Upper lobe of right lung (tissue), 1 donor: ENCODE measurements at regions not wholly inside any gene's neighbourhood (a gene's known extent, or its start where the extent isn't known, plus 50 kb on each side); places are given as distances from the start of the nearest gene placed in this dataset.
"Not testable (repeated sequence)": the region's sequence is repeated elsewhere in the genome, so short reads cannot be mapped to it uniquely, and the experiment has no call there.

ENCODE experiments used
- ATAC-seq: fragments of 200-7000 bp; cut with Tn5 transposase; one replicate; pipeline ENCODE4 v1.9.1; 2020; ENCODE audit warnings: mild to moderate bottlenecking, moderate library complexity
- DNase-seq: peaks from one replicate; pipeline ENCODE4 v3.0.0-alpha.2; 2020
- H3K27ac ChIP-seq: fragments of 200-600 bp; one replicate; pipeline ENCODE4 v1.8.0; 2022
- H3K27me3 ChIP-seq: fragments of 200-600 bp; one replicate; pipeline ENCODE4 v1.8.0; 2022; ENCODE audit warnings: mild to moderate bottlenecking
- H3K36me3 ChIP-seq: fragments of 200-600 bp; one replicate; pipeline ENCODE4 v1.8.0; 2022
- H3K4me1 ChIP-seq: fragments of 200-600 bp; one replicate; pipeline ENCODE4 v1.8.0; 2022
- H3K4me3 ChIP-seq: fragments of 200-600 bp; one replicate; pipeline ENCODE4 v1.8.0; 2022; ENCODE audit warnings: mild to moderate bottlenecking
- H3K9me3 ChIP-seq: fragments of 200-600 bp; one replicate; pipeline ENCODE4 v1.8.0; 2022
- intact Hi-C: fragments of 100-400 bp; cut with DNase I; formaldehyde crosslinking; loops from one replicate; pipeline ENCODE4 v1.11.0; 2022
- TF ChIP-seq, protein P1 (sequence below): fragments of 200-600 bp; IDR thresholded peaks from one replicate; pipeline ENCODE4 v1.8.0; 2022; ENCODE audit warnings: antibody characterized with exemption
- donor health status: DM: no; HTN: yes; CAD: no; lungs with severe emphysema.

- H3K36me3 ChIP-seq: no peaks in the 10 kb centered on the region
- intact Hi-C loops: no loop called here
- ATAC-seq (no peak), DNase-seq (no peak)
- H3K9me3 ChIP-seq: peaks cover 3% of the 10 kb centered on the region
- no peak overlapping the region for H3K4me3 ChIP-seq
- no peaks in the 10 kb centered on the region for H3K4me1 ChIP-seq
- H3K27ac ChIP-seq: no peak overlapping the region
- no peaks in the 10 kb centered on the region for H3K27me3 ChIP-seq
- TF ChIP-seq, protein P1, sequence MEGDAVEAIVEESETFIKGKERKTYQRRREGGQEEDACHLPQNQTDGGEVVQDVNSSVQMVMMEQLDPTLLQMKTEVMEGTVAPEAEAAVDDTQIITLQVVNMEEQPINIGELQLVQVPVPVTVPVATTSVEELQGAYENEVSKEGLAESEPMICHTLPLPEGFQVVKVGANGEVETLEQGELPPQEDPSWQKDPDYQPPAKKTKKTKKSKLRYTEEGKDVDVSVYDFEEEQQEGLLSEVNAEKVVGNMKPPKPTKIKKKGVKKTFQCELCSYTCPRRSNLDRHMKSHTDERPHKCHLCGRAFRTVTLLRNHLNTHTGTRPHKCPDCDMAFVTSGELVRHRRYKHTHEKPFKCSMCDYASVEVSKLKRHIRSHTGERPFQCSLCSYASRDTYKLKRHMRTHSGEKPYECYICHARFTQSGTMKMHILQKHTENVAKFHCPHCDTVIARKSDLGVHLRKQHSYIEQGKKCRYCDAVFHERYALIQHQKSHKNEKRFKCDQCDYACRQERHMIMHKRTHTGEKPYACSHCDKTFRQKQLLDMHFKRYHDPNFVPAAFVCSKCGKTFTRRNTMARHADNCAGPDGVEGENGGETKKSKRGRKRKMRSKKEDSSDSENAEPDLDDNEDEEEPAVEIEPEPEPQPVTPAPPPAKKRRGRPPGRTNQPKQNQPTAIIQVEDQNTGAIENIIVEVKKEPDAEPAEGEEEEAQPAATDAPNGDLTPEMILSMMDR: no peak
Observed at GRCh38 chr2:183542606-183543005, 418.4 kb downstream of the NUP35 start.

GRCh38 chr2:183543222-183543621 is 419.0 kb downstream of the NUP35 start:
- TF ChIP-seq, protein P1: no peak
- H3K27ac ChIP-seq: no peak overlapping the region
- ATAC-seq (no peak), DNase-seq (no peak)
- H3K9me3 ChIP-seq: peaks cover 3% of the 10 kb centered on the region
- H3K36me3 ChIP-seq: no peaks in the 10 kb centered on the region
- H3K4me1 ChIP-seq: no peaks in the 10 kb centered on the region
- H3K4me3 ChIP-seq: no peak overlapping the region
- no peaks in the 10 kb centered on the region for H3K27me3 ChIP-seq
- intact Hi-C loops: no loop called here

GRCh38 chr2:183543731-183544130 is 419.5 kb downstream of the NUP35 start:
- intact Hi-C loops: no loop called here
- TF ChIP-seq, protein P1: no peak
- H3K36me3 ChIP-seq: no peaks in the 10 kb centered on the region

GRCh38 chr2:183546560-183547350 is 422.5 kb downstream of the NUP35 start:
- H3K27me3 ChIP-seq, H3K36me3 ChIP-seq, intact Hi-C loops, H3K4me1 ChIP-seq, H3K4me3 ChIP-seq, H3K9me3 ChIP-seq, H3K27ac ChIP-seq: not testable (repeated sequence)
- ATAC-seq: peak; percentile 23
- peak; percentile 73 for DNase-seq

More at GRCh38 chr2:183543731-183544130, 419.5 kb downstream of the NUP35 start:
- Histone ChIP-seq H3K27me3 (no peaks in the 10 kb centered on the region), H3K4me1 (no peaks in the 10 kb centered on the region), H3K4me3 (no peak overlapping the region), H3K9me3 (peaks cover 3% of the 10 kb centered on the region), H3K27ac (no peak overlapping the region)
- ATAC-seq: peak; percentile 53
- peak; percentile 65 for DNase-seq

GRCh38 chr2:183552716-183553115 is 428.5 kb downstream of the NUP35 start:
- TF ChIP-seq, protein P1: no peak
- no peaks in the 10 kb centered on the region for H3K9me3 ChIP-seq
- H3K27me3 ChIP-seq: no peaks in the 10 kb centered on the region
- DNase-seq: no peak
- no peak for ATAC-seq
- intact Hi-C loops: no loop called here
- no peak overlapping the region for H3K27ac ChIP-seq
- no peaks in the 10 kb centered on the region for H3K36me3 ChIP-seq
- no peaks in the 10 kb centered on the region for H3K4me1 ChIP-seq
- H3K4me3 ChIP-seq: no peak overlapping the region

DNA sequence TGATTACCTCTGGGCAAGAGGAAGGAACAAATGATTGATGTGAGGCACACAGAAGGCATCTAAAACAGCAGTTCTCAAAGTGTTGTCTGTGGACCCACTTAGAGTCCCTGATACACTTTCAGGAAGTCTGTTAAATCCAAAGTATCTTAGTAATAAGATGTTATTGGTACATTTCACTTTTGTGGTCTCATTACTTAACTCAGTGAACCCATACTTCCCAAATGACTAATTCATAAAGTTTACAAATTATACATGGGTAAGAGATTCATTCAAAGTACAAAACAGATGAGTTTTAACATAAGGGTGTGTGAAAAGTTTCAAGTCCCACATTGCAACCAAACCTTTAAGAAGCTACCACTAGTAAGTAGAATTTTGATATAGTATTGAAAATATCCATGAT is 440.5 kb downstream of the NUP35 start:
- Histone ChIP-seq H3K4me1 (no peaks in the 10 kb centered on the region), H3K9me3 (no peaks in the 10 kb centered on the region), H3K27ac (no peak overlapping the region), H3K36me3 (no peaks in the 10 kb centered on the region), H3K27me3 (no peaks in the 10 kb centered on the region), H3K4me3 (no peak overlapping the region)
- intact Hi-C loops: no loop called here
- TF ChIP-seq, protein P1: no peak
- DNase-seq (no peak), ATAC-seq (no peak)
